H9 (cell line): ENCODE measurements at regions not wholly inside any gene's neighbourhood (a gene's known extent, or its start where the extent isn't known, plus 50 kb on each side); places are given as distances from the start of the nearest gene placed in this dataset.

Experiments used
- DNase-seq: peaks from one replicate; pipeline ENCODE4 v3.0.0-alpha.2; 2017
- H2AFZ ChIP-seq: one replicate; pipeline ENCODE4 v1.6.1; 2013; ENCODE audit warnings: mild to moderate bottlenecking, low read length, control low read depth, moderate library complexity
- H2AK5ac ChIP-seq: 2 replicates; pipeline ENCODE4 v1.6.1; 2013; ENCODE audit warnings: low read length, control low read depth, mixed read lengths; ENCODE audit not compliant: insufficient read length
- H2BK120ac ChIP-seq: one replicate; pipeline ENCODE4 v1.6.1; 2013; ENCODE audit warnings: low read depth, mild to moderate bottlenecking, low read length, control low read depth, inconsistent platforms; ENCODE audit not compliant: poor library complexity, severe bottlenecking
- H2BK12ac ChIP-seq: 2 replicates; pipeline ENCODE4 v1.6.1; 2013; ENCODE audit warnings: low read length, control low read depth, mixed read lengths, low read depth; ENCODE audit not compliant: insufficient read length
- H2BK15ac ChIP-seq: 2 replicates; pipeline ENCODE4 v1.6.1; 2013; ENCODE audit warnings: low read depth, low read length, control low read depth
- H2BK20ac ChIP-seq: one replicate; pipeline ENCODE4 v1.6.1; 2013; ENCODE audit warnings: low read depth, mild to moderate bottlenecking, low read length, control low read depth, inconsistent platforms; ENCODE audit not compliant: poor library complexity, severe bottlenecking
- H2BK5ac ChIP-seq: 2 replicates; pipeline ENCODE4 v1.6.1; 2013; ENCODE audit warnings: low read length, control low read depth, mixed read lengths; ENCODE audit not compliant: insufficient read length
- H3K14ac ChIP-seq: 2 replicates; pipeline ENCODE4 v1.6.1; 2013; ENCODE audit warnings: low read length, control low read depth; ENCODE audit not compliant: insufficient read depth
- H3K18ac ChIP-seq: 2 replicates; pipeline ENCODE4 v1.6.1; 2013; ENCODE audit warnings: low read depth, mild to moderate bottlenecking, mixed read lengths, low read length, control low read depth; ENCODE audit not compliant: insufficient read length
- H3K23ac ChIP-seq: 2 replicates; pipeline ENCODE4 v1.6.1; 2013; ENCODE audit warnings: low read length, control low read depth, mixed read lengths, low read depth; ENCODE audit not compliant: insufficient read length
- H3K23me2 ChIP-seq: 2 replicates; pipeline ENCODE4 v1.6.1; 2013; ENCODE audit warnings: low read depth, mild to moderate bottlenecking, mixed read lengths, low read length, control low read depth; ENCODE audit not compliant: insufficient read length, poor library complexity, severe bottlenecking
- H3K27ac ChIP-seq: 2 replicates; pipeline ENCODE4 v1.5.1; 2013; ENCODE audit warnings: low read length, control low read depth, mixed read lengths, low read depth; ENCODE audit not compliant: insufficient read length
- H3K27me3 ChIP-seq: 2 replicates; pipeline ENCODE4 v1.6.1; 2013; ENCODE audit warnings: low read length, control low read depth, inconsistent platforms; ENCODE audit not compliant: insufficient read depth
- H3K4ac ChIP-seq: 2 replicates; pipeline ENCODE4 v1.6.1; 2013; ENCODE audit warnings: low read depth, mild to moderate bottlenecking, control low read depth, inconsistent platforms, low read length, moderate library complexity
- H3K4me1 ChIP-seq: 2 replicates; pipeline ENCODE4 v1.6.1; 2013; ENCODE audit warnings: low read length, control low read depth, inconsistent platforms; ENCODE audit not compliant: insufficient read depth
- H3K4me2 ChIP-seq: 2 replicates; pipeline ENCODE4 v1.6.1; 2013; ENCODE audit warnings: low read length, control low read depth, mixed read lengths; ENCODE audit not compliant: insufficient read length, insufficient read depth
- H3K56ac ChIP-seq: 2 replicates; pipeline ENCODE4 v1.6.1; 2013; ENCODE audit warnings: low read depth, mild to moderate bottlenecking, mixed read lengths, low read length, control low read depth; ENCODE audit not compliant: insufficient read length
- H3K79me1 ChIP-seq: 2 replicates; pipeline ENCODE4 v1.6.1; 2013; ENCODE audit warnings: low read depth, mild to moderate bottlenecking, moderate library complexity, low read length, control low read depth, inconsistent platforms; ENCODE audit not compliant: insufficient read depth, poor library complexity, severe bottlenecking
- H3K79me2 ChIP-seq: 2 replicates; pipeline ENCODE4 v1.6.1; 2013; ENCODE audit warnings: low read length, control low read depth, inconsistent platforms; ENCODE audit not compliant: insufficient read depth
- H3K9ac ChIP-seq: 2 replicates; pipeline ENCODE4 v1.6.1; 2013; ENCODE audit warnings: low read length, control low read depth, mixed read lengths; ENCODE audit not compliant: insufficient read length; ENCODE audit errors: extremely low read depth
- H3K9me3 ChIP-seq: one replicate; pipeline ENCODE4 v1.6.1; 2013; ENCODE audit warnings: low read depth, low read length, inconsistent platforms; ENCODE audit not compliant: control insufficient read depth
- H3T11ph ChIP-seq: one replicate; pipeline ENCODE4 v1.6.1; 2013; ENCODE audit warnings: mild to moderate bottlenecking, low read length, control low read depth, inconsistent platforms
- H4K20me1 ChIP-seq: one replicate; pipeline ENCODE4 v1.6.1; 2013; ENCODE audit not compliant: control insufficient read depth, insufficient read length, insufficient read depth
- H4K5ac ChIP-seq: 2 replicates; pipeline ENCODE4 v1.6.1; 2013; ENCODE audit warnings: low read depth, mild to moderate bottlenecking, mixed read lengths, low read length, control low read depth; ENCODE audit not compliant: insufficient read length
- H4K8ac ChIP-seq: replicated peaks from 2 replicates; pipeline ENCODE4 v1.6.1; 2013; ENCODE audit warnings: low read length, control low read depth, mixed read lengths, low read depth; ENCODE audit not compliant: insufficient read length
- H4K91ac ChIP-seq: 2 replicates; pipeline ENCODE4 v1.6.1; 2013; ENCODE audit warnings: low read depth, mild to moderate bottlenecking, moderate library complexity, mixed read lengths, low read length, control low read depth; ENCODE audit not compliant: insufficient read length
- H3K27ac Mint-ChIP-seq, 3 experiments: 2 replicates in 2 of 3; 3 replicates in 1 of 3; pipeline ENCODE4 v1.8.0; 2020 to 2021; ENCODE audit warnings: mixed read lengths in 3 of 3, mild to moderate bottlenecking in 1 of 3, moderate library complexity in 1 of 3
- H3K27me3 Mint-ChIP-seq: 2 replicates; pipeline ENCODE4 v1.8.0; 2021; ENCODE audit warnings: low read depth, mild to moderate bottlenecking, moderate library complexity, mixed read lengths
- H3K36me3 Mint-ChIP-seq, 3 experiments: 2 replicates in 2 of 3; 3 replicates in 1 of 3; pipeline ENCODE4 v1.8.0; 2020 to 2021; ENCODE audit warnings: low read depth in 3 of 3, mixed read lengths in 3 of 3; ENCODE audit not compliant: insufficient read depth in 1 of 3
- H3K4me1 Mint-ChIP-seq, 2 experiments: 2 replicates each; pipeline ENCODE4 v1.8.0; 2020; ENCODE audit warnings: mixed read lengths in 2 of 2
- H3K4me3 Mint-ChIP-seq, 2 experiments: 2 replicates in 1 of 2; 3 replicates in 1 of 2; pipeline ENCODE4 v1.8.0; 2020 to 2021; ENCODE audit warnings: mild to moderate bottlenecking in 2 of 2, mixed read lengths in 2 of 2, moderate library complexity in 1 of 2
- H3K9me3 Mint-ChIP-seq, 2 experiments: 2 replicates in 1 of 2; 3 replicates in 1 of 2; pipeline ENCODE4 v1.8.0; 2020; ENCODE audit warnings: mild to moderate bottlenecking in 2 of 2, mixed read lengths in 2 of 2, moderate library complexity in 1 of 2
- WGBS: extraction: QIAGEN DNeasy Blood & Tissue Kit; methylation state at CpG from one replicate; pipeline ENCODE4 v1.1.7; 2013; ENCODE audit warnings: missing lambda C conversion rate, low lambda C conversion rate, mixed read lengths; ENCODE audit not compliant: insufficient read length; ENCODE audit errors: extremely low coverage; 5-methylcytosine and 5-hydroxymethylcytosine counted together
- TF ChIP-seq, protein P1 (sequence below): fragments of 200-600 bp; sonication (generic); conservative IDR thresholded peaks from 3 replicates; pipeline ENCODE4 v1.8.0; 2021; ENCODE audit warnings: antibody characterized with exemption, mild to moderate bottlenecking

GRCh38 chr10:8688881-8689280 is 634.4 kb downstream of the GATA3 start:
- no peak overlapping the region for H3T11ph ChIP-seq
- TF ChIP-seq, protein P1, sequence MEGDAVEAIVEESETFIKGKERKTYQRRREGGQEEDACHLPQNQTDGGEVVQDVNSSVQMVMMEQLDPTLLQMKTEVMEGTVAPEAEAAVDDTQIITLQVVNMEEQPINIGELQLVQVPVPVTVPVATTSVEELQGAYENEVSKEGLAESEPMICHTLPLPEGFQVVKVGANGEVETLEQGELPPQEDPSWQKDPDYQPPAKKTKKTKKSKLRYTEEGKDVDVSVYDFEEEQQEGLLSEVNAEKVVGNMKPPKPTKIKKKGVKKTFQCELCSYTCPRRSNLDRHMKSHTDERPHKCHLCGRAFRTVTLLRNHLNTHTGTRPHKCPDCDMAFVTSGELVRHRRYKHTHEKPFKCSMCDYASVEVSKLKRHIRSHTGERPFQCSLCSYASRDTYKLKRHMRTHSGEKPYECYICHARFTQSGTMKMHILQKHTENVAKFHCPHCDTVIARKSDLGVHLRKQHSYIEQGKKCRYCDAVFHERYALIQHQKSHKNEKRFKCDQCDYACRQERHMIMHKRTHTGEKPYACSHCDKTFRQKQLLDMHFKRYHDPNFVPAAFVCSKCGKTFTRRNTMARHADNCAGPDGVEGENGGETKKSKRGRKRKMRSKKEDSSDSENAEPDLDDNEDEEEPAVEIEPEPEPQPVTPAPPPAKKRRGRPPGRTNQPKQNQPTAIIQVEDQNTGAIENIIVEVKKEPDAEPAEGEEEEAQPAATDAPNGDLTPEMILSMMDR = no peak
- H3K23ac ChIP-seq = no peak overlapping the region
- H3K9me3 Mint-ChIP-seq = peaks cover 0 to 7% of the 10 kb centered on the region in 2 experiments; a peak in 3 of 5 replicates
- DNase-seq = no peak
- no peak overlapping the region for H2BK15ac ChIP-seq
- no peak overlapping the region for H2BK12ac ChIP-seq
- H4K20me1 ChIP-seq = no peaks in the 10 kb centered on the region
- no peak overlapping the region for H4K91ac ChIP-seq
- no CpG with 5 or more reads among the region's 4 CpGs for WGBS
- H3K79me2 ChIP-seq = no peaks in the 10 kb centered on the region
- no peak overlapping the region for H3K27ac ChIP-seq
- H2BK20ac ChIP-seq = no peak overlapping the region
- no peak overlapping the region for H4K8ac ChIP-seq
- no peak overlapping the region for H3K18ac ChIP-seq
- H3K4me1 ChIP-seq = no peaks in the 10 kb centered on the region
- no peak overlapping the region for H3K27ac Mint-ChIP-seq
- H3K23me2 ChIP-seq = no peaks in the 10 kb centered on the region
- no peak overlapping the region for H3K56ac ChIP-seq
- no peak overlapping the region for H2BK120ac ChIP-seq
- no peak overlapping the region for H2AK5ac ChIP-seq
- no peaks in the 10 kb centered on the region for H3K9me3 ChIP-seq
- peaks cover 4% of the 10 kb centered on the region in 2 experiments for H3K4me1 Mint-ChIP-seq
- H3K79me1 ChIP-seq = no peaks in the 10 kb centered on the region
- no peaks in the 10 kb centered on the region for H3K27me3 ChIP-seq
- no peak overlapping the region for H3K14ac ChIP-seq
- no peak overlapping the region for H2BK5ac ChIP-seq
- no peak overlapping the region for H3K9ac ChIP-seq
- H3K4me3 Mint-ChIP-seq = no peak overlapping the region
- H3K4me2 ChIP-seq = no peak overlapping the region
- no peak overlapping the region for H4K5ac ChIP-seq
- no peak overlapping the region for H3K4ac ChIP-seq
- H2AFZ ChIP-seq = no peak overlapping the region
- no peaks in the 10 kb centered on the region for H3K36me3 Mint-ChIP-seq
- H3K27me3 Mint-ChIP-seq = no peaks in the 10 kb centered on the region; the same call in 1 of the 2 replicates
